T-helper 2 cell treated with Interferon-gamma antibody and Interleukin-4, amounts not matched to agents 100 ng/mL and 5 ng/mL, for 36 hours (primary cell): ENCODE measurements at regions not wholly inside any gene's neighbourhood (a gene's known extent, or its start where the extent isn't known, plus 50 kb on each side); places are given as distances from the start of the nearest gene placed in this dataset.
"Not testable (repeated sequence)": the region's sequence is repeated elsewhere in the genome, so short reads cannot be mapped to it uniquely, and the experiment has no call there.

Experiments
- intact Hi-C: fragments of 100-400 bp; cut with micrococcal nuclease; formaldehyde crosslinking; loops from one replicate; pipeline ENCODE4 v1.15.1; 2023

DNA sequence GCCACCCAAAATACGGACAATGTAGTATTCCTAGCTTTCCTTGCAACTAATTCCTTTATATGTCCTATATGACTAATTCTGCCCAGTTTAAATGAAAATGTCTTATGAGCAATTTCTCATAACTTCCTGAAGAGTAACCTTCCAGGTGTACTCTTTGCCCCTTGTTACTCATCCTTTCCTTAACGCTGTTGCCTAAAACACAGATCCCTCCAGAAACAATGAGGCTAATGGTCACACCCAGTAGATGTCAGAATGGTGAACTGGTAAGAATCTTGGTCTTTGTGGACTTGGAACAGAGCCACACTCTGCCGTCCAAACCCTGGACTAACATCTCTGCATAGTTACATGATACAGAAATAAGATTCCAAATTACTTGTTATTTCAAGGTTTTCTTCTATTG, 497.9 kb downstream of the IGSF11 start:
- intact Hi-C loops = no loop called here

DNA sequence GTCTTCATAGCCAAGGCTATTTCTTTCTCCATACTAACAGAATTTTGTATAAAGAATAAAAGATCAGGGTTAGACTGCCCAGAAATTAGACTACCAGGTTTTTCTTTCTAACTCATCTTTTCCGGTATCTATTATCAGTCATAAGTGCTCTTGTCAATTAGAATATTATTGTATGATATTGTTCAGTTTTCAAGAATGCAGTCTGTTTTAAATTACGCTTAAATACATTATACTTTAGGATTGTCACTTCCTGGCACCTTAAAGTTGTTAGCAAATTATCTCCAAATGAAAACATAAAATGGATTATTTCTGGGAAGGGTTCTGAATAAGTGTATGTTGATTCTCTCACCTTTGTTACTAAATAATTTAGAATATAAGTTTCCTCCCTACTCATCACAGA, 497.2 kb downstream of the IGSF11 start:
- intact Hi-C loops = no loop called here

DNA sequence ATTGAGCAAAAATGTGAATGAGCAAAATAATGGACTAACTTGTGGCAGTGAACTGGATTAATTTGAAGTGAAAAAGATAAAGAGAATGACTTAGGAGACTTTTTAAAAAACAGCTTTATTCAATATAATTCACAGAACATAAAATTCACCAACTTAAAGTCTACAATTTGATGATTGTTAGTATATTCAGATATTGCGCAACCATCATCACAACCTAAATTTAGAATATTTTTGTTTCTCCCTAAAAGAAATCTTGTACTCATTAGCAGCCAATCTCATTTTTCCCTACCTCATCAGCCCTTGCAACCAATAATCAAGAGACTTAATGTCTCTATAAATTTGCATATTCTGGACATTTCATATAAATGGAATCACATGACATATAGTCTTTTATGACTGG, 496.5 kb downstream of the IGSF11 start:
- intact Hi-C loops = no loop called here

DNA sequence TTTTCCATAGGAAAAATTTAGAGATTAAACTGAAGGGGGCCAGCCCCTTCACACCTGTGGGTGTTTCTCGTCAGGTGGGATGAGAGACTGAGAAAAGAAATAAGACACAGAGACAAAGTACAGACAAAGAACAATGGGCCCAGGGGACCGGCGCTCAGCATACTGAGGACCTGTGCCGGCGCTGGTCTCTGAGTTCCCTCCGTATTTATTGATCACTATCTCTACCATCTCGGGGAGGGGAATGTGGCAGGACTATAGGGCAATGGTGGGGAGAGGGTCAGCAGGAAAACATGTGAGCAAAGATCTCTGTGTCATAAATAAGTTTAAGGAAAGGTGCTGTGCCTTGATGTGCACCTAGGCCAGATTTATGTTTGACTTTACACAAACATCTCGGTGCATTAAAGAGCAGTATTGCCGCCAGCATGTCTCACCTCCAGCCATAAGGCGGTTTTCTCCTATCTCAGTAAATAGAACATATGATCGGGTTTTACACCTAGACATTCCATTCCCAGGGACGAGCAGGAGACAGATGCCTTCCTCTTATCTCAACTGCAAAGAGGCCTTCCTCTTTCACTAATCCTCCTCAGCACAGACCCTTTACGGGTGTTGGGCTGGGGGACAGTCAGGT, 494.7 kb downstream of the IGSF11 start:
- intact Hi-C loops = not testable (repeated sequence)

DNA sequence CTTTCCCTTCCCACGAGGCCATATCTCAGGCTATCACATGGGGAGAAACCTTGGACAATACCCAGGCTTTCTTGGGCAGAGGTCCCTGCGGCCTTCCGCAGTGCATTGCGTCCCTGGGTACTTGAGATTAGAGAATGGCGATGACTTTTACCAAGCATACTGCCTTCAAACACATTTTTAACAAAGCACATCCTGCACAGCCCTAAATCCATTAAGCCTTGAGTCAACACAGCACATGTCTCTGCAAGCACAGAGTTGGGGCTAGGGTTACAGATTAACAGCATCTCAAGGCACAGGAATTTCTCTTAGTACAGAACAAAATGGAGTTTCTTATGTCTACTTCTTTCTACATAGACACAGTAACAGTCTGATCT, 494.2 kb downstream of the IGSF11 start:
- intact Hi-C loops = not testable (repeated sequence)

DNA sequence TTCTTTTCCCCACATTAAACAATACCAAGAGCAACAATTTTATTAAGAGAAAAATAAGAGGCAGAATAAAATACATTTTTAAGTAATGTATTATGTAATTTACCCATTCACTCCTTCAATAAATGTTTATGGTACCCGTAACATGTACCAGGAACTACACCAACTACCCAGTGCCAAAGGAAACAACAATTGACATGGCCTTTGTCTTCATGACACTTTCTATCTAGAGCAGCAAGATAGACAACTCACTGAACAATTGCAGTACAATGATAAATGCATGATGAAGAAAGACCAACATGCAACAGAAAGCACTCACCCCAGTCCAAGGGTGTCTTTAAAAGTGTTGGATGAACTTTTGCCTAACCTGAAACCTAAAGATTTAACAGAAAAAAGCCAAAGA, 493.8 kb downstream of the IGSF11 start:
- intact Hi-C loops = no loop called here

DNA sequence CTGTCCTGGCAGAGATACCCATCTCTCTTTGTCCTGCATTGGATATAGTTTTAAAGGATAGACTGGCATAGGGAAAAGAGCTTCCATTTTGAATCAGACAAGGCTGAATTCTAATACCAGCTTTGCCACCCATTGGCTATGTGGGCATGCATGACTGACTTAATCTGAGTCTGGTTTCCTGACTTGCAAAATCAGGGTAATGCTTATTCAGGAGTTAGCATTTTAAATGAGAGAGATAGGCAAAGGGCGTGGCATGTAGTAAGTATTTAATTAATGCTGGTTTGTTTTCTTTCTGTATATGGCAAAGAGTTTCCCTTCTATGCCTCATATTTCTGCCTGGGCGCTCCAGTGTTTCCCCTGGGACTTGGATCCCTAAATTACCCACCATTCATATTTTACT, 492.9 kb downstream of the IGSF11 start:
- intact Hi-C loops = no loop called here

DNA sequence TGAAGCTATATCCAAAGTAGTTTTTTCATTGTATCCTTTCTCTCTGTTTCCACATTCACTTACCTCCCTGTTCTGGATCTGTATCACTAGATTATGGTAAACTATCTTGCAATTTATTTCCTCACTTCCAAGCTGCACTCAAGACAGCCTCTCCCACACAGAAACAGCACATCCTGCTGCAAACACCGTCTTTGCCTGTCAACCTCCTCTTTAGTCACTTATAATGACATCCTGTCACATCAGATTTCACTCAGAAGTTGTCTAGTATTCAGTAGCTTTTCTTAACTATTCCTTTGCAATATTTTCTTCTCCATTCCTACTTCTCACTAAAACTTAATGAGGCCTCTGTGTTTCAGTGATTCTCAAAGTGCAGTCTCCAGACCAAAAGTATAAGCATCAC, 490.8 kb downstream of the IGSF11 start:
- intact Hi-C loops = no loop called here

DNA sequence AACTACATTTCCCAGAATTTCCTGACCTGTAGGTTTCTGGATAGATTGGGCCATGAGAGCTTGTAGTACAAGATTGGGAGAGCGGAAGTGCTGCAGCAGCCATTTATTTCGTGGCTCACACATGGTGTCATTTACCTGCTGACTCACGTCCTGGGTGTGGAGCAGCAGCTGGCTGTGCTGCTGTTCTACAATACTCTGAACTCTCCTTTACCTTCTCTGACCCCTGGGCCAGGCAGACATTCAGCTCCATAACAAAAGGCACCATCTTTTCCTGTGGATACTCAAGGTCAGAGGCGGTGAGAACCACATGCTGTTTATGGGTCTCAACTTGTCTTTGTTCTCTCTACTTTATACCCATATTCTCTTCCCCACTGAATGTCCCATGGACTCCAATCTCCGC, 490.2 kb downstream of the IGSF11 start:
- intact Hi-C loops = no loop called here

DNA sequence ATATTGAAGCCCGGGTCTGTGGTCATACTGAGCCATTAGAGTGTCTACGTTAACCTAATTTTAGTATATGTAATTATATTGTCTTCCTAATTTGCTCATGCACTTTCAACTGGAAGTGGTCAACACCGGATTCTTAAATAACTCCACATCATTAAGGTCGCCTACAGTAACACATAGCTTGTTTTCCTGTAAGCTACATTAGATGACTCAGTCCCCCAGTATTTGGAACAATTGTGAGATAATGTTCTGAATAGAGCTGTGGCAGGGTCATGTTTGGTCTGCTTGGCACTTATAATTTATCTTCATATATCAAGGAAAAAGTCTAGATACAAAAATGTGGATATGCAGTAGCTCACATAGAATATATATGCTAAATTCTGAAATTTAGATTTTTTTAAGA, 486.2 kb downstream of the IGSF11 start:
- intact Hi-C loops = no loop called here

DNA sequence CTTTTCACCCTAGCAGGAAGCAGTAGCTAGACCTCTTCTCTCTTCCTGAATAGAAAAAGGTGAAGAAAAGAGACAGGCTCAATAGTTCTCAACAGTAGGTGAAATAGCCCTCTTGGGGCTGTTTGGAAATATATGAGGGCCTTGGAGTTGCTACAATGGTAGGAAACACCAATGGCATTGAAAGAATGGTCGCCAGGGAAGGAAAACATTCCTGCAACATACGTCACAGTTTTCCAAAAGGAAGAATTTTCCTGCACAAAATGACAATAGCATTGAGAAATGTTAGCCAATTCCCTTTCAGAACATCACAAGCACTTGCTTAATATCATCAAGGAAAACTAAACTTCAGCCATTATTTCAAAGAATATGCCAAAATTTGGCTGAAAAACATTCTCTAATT, 484.5 kb downstream of the IGSF11 start:
- intact Hi-C loops = no loop called here

DNA sequence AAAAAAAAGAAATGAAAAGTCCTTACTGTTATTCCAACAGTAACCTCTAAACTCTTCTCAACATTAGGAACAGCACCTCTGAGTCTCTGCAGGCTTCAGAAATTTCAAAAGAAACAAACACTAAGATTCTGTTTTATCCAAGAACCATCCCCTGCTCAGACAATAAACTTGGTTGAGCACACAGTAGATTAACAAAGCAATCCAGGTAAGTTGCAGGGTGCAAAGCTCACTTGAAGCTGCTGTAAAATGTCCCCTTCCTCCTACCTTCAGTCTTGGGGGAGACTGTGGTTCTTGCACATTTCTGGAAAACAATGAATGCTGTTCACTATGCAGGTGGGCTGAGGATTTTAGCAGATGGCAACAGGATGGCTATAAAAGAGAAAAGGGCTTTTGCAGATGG, 484.1 kb downstream of the IGSF11 start:
- intact Hi-C loops = no loop called here

DNA sequence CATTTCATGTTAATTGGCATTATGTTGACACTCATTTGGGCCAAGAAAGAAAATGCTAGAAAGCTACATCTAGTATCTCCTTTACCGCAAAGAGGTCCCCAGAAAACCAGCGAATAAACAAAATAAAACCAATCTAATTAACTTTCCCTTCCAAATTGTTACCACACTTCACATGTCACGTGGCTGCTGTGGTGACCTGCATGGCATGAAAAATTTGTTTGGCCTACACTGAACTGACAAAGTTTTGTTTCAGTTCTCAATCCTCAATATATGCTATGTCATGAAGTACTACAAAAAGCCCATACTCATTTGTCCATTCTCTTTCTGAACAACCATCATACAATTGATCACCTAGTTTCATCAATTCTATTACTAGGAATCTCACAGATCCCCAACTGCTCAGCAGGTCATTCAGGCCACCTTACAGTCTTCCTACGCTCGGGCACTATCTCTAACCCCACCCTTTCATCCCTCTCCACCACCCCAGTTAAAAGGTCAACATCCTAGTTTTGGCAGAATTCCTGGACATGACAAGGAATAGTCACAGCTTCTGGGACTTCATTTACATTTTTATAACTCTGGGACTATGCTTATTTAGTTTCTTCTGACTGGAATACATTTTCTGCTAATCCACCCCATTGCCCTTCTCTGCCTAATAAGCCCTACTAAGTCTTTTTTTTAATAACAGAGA, 480.4 kb downstream of the IGSF11 start:
- intact Hi-C loops = no loop called here

DNA sequence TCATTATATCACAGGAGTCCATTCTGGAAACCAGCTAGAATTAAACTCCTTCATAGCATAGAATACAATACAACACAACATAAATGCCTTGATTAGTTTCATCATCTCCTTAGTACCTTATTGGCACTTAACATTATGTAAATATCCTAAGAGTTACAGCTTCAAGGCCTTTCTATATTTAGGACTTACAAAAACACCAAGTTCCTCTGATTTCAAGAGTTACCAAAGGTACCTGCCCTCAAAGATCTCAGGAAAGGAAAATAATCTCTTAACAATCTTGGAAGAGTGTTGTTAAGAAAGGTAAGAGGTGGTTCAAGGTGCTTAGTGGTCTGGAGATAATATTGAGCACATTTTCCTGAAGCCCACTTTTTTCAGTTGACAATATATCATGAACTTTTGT, 477.7 kb downstream of the IGSF11 start:
- intact Hi-C loops = no loop called here

DNA sequence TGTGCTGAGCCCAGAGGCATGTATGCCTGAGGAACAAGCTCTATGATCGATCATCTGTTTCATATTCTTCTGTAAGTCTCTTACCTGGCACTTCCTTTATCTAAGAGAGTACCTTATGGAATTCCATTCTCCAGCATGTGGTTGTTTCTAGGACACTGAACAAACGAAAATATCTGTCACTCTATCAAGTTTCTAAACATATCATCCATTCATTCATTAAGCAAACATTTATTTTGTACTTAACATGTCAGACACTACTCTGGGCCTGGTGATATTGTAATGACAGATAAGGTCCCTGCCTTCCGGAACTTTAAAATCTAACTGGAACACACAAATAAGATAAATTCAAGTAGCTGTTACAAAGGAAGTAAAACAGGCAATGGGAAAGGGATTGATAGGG, 477.1 kb downstream of the IGSF11 start:
- intact Hi-C loops = no loop called here

DNA sequence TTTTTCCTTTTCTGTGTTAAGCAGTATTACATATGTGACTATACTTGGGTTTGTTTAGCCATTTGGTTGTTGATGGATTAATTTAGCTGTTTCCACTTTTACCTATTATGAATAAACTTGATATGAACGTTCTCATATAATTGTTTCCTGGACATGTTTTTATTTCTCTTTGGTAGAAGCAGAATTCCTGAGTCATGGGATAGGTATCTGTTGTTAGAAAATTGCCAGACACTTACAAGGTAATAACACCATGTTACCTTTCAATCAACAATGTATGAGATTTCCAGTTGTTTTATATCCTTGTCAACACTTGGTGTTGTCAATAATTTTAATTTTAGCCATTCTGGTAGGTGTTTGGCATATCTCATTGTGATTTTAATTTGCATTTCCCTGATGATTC, 475.4 kb downstream of the IGSF11 start:
- intact Hi-C loops = no loop called here

DNA sequence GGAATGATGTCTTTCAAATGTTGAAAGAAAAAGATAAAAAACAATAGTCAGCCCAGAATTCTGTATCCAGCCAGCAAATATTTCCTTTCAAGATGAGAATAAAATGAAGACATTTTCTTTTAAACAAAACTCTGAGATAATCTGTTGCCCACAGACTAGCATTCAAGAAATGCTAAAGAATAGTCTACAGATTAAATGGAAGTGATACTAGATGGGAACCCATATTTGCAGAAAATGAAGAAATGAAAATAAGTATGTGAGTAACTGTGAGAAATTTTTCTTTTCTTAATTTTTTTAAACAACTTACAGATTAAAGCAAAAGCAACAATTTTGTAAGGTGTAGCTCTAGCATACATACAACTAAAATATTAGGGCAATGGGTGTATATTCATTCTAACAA, 469.8 kb downstream of the IGSF11 start:
- intact Hi-C loops = no loop called here

DNA sequence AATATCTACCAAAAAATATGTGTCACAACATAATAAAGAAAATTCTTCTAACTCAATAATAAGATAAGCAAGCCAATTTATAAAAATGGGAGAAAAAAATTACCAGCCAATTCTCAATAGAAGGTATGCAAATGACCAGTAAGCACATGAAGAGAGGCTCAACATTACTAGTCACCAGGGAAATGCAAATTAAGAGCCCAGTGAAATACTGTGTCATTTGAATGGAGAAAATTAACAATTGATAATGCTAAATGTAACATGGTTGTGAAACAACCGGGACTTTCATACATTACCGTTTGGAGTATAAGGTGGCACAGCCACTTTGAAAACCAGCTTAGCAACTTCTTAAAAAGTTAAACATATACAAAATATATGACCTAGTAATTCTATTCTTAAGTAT, 460.7 kb downstream of the IGSF11 start:
- intact Hi-C loops = no loop called here

DNA sequence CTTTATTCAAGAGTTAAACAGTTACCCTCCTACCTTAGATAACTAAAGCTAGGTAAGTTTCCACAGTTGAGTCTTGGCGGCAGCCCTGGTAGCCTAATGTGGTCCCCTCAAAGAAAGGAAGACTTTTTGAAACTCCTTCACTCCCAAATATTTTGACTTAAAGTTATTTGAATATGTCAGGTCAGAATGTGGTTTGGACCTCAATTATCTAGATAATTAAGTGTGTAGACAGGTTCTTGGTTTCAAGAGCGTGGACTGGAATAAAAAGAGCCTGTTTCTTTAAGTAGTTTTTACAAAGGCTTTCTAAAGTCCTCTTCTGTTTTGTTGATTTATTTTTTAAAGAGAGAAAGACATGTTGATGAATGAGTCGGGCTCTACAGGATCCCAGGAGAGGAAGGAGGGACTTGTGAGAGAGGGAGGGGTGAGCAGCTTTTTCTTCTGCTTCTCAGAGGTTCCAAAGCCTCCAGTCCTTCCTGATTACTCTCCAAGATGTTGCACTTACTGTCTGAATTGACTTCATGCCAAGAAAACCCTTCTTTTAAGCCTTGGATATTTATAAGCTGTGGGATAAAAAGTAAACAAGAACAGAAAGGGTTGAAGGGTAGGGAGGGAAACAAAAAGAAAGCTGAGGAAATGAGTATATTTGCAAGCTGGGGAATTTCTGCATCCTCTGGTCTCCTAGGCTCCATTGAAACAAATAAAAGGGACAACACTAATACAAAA, 457.4 kb downstream of the IGSF11 start:
- intact Hi-C loops = no loop called here

DNA sequence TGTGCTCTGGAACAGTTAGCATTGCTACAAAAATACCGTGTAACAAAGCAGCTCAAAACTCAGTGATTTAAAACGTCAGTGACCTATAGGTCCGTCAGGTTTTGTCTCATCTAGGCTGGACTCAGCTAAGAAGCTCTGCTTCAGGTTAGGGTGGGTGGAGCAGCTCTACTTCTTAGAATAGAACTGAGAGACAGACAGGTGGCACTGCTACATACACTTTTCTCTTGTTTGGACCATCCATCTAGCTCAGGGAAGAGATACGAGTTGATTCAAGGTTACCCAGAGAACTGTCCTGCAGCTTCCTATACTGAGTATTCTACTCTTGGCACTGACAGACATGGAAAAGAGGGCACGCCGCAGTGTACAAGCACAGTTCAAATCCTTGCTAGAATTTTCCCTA, 456.1 kb downstream of the IGSF11 start:
- intact Hi-C loops = no loop called here

DNA sequence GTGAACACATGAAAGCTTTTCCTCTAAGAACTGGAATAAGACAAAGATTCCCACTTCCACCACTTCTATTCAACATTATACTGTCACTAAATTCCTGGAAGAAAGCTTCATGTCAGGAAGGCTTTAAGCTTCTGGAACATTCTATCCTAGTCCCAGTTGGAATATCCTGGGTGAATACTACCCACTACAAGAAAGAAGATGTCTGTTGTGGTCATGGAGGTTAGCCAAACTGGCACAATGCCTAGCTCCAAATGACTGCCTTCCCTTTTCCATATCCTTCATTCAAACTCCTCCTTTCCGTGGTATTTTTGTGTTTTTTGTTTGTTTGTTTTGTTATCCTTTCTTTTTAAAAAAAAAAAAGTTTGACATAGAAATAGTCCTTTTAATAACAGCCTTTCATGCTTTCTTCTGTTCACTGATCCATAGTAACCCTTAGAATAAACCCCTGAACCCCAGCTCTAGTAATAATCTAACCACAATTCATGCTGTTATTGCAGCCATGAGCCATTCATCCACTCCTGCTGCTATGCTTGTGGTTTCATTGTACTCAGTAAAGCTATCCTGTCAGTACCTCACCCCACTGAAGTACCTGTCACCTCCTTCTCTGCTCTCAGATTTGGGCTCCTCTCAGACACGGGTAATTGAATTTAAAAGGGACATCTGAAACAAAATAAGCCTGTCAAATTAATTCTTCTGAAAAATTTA, 447.5 kb downstream of the IGSF11 start:
- intact Hi-C loops = no loop called here

DNA sequence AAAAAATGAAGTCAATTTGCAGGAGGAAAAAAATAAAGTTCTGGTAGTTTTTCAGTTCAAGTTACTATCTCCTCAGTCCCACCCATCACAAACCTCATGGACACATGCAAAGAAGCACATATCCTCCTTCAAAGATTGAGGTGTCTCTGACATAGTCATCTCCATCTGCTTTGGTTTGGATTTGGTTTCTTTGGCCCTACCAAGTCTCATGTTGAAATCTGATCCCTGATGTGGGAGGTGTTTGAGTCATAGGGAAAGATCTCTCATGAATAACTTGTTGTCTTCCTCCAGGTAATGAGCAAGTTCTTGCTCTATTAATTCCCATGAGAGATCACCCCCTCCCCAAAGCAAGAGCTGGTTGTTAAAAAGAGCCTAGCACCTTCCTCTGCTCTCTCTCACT, 446.8 kb downstream of the IGSF11 start:
- intact Hi-C loops = no loop called here
